Brain microvascular endothelial cell (primary cell): ENCODE measurements at regions not wholly inside any gene's neighbourhood (a gene's known extent, or its start where the extent isn't known, plus 50 kb on each side); places are given as distances from the start of the nearest gene placed in this dataset.

ENCODE experiments used
- DNase-seq: peaks from one replicate; pipeline ENCODE4 v3.0.0-alpha.2; 2020
- H3K27ac ChIP-seq: fragments of 250-450 bp; sonication (Bioruptor Pico); 2 replicates; pipeline ENCODE4 v1.5.1; 2020; ENCODE audit warnings: mild to moderate bottlenecking, moderate library complexity
- H3K27me3 ChIP-seq: fragments of 250-450 bp; sonication (Bioruptor Pico); replicated peaks from 2 replicates; pipeline ENCODE4 v1.5.1; 2020; ENCODE audit warnings: mild to moderate bottlenecking
- H3K36me3 ChIP-seq: fragments of 250-450 bp; sonication (Bioruptor Pico); replicated peaks from 2 replicates; pipeline ENCODE4 v1.5.1; 2020; ENCODE audit warnings: mild to moderate bottlenecking
- H3K4me3 ChIP-seq: 2 replicates; pipeline ENCODE4 v1.5.1; 2011; ENCODE audit warnings: low read depth, mild to moderate bottlenecking, control low read depth, low read length, moderate library complexity
- in situ Hi-C: cut with HindIII; loops from 2 replicates; pipeline ENCODE4 v1.10.0; 2017; ENCODE audit warnings: low sequenced_read_pairs, low pct_ligation_motif_present
- TF ChIP-seq, protein P1 (sequence below): IDR thresholded peaks from 2 replicates; pipeline ENCODE4 v1.5.1; 2011; ENCODE audit warnings: low read depth, mild to moderate bottlenecking, moderate library complexity, low read length, control low read depth, inconsistent platforms; ENCODE audit errors: missing control alignments

DNA sequence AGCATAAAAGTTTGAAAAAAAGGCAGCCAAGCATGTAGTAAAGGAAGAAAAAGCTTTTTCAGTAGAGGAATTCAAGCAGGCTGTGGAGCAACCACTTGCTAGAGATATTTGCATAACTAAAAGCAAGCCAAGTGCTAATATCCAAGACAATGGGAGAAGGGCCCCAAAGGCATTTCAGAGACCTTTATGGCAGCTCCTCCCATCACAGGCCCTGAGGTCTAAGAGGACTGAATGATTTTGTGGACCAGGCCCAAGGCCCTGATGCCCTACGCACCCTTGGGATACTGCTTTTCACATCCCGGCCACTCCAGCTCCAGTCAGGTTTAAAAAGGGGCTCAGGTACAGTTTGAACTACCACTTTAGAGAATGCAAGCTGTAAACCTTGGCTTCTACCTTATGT is 261.7 kb upstream of the SEMA3C start:
- Histone ChIP-seq H3K27me3 (no peaks in the 10 kb centered on the region), H3K27ac (no peak overlapping the region), H3K4me3 (no peak overlapping the region), H3K36me3 (no peaks in the 10 kb centered on the region)
- in situ Hi-C loops, result no loop called here
- TF ChIP-seq, protein P1, sequence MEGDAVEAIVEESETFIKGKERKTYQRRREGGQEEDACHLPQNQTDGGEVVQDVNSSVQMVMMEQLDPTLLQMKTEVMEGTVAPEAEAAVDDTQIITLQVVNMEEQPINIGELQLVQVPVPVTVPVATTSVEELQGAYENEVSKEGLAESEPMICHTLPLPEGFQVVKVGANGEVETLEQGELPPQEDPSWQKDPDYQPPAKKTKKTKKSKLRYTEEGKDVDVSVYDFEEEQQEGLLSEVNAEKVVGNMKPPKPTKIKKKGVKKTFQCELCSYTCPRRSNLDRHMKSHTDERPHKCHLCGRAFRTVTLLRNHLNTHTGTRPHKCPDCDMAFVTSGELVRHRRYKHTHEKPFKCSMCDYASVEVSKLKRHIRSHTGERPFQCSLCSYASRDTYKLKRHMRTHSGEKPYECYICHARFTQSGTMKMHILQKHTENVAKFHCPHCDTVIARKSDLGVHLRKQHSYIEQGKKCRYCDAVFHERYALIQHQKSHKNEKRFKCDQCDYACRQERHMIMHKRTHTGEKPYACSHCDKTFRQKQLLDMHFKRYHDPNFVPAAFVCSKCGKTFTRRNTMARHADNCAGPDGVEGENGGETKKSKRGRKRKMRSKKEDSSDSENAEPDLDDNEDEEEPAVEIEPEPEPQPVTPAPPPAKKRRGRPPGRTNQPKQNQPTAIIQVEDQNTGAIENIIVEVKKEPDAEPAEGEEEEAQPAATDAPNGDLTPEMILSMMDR, result no peak
- DNase-seq, result no peak

GRCh38 chr7:81175275-81175940 is 256.6 kb upstream of the SEMA3C start:
- Histone ChIP-seq H3K4me3 (no peak overlapping the region), H3K27me3 (no peaks in the 10 kb centered on the region), H3K36me3 (no peaks in the 10 kb centered on the region), H3K27ac (no peak overlapping the region)
- no peak for DNase-seq
- TF ChIP-seq, protein P1, result no peak
- in situ Hi-C loops, result no loop called here

DNA sequence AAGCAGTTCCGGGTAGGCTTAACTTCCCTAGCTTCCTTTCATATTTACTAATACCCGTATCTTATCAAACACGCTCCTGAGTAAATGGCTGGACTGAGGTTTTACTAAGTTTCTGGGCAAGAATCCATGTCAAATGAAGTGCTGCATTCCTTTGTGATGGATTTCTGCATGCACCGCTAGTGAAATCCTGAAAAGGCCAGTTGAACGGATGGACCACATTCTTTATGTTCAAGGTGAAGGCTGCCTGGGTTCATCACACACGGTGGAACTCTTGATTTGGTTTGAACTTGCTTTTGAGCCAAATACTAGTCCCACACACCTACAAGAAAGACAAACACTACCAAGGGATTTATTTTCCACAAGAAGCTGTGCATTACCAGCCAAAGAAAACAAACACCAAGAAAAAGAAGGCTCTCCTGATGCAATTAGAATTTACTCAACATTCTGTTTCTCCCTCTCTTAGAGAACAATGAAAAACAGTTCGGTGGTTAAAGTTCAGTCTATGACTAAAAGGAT is 255.0 kb upstream of the SEMA3C start:
- peak; percentile 73 for DNase-seq
- Histone ChIP-seq H3K4me3 (no peak overlapping the region), H3K27me3 (no peaks in the 10 kb centered on the region), H3K36me3 (no peaks in the 10 kb centered on the region), H3K27ac (peak overlapping the region; percentile 28)
- in situ Hi-C loops, result no loop called here
- TF ChIP-seq, protein P1, result no peak

DNA sequence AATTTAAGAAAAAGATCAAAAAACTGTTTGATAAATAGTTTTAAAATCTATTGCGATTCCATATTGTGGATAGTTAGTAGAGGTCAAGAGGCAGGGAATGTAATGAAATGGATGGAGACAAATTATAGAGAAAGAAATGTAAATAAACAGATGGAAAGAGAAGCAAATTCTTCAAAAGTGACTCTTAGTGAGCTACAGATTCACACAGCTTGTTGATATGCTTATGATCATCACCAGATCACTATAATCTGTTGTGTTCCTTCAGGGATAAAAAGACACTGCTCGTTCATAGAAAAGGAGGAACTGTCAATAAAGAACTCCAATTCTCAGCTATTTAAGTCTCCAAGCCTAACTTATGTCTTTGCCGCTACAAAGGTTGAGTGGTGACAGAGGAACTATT is 251.4 kb upstream of the SEMA3C start:
- H3K27ac ChIP-seq, result no peak overlapping the region
- in situ Hi-C loops, result no loop called here
- H3K4me3 ChIP-seq, result no peak overlapping the region
- TF ChIP-seq, protein P1, result no peak
- no peaks in the 10 kb centered on the region for H3K27me3 ChIP-seq
- no peaks in the 10 kb centered on the region for H3K36me3 ChIP-seq
- no peak for DNase-seq

GRCh38 chr7:81167934-81168333 is 249.1 kb upstream of the SEMA3C start:
- H3K4me3 ChIP-seq, result no peak overlapping the region
- in situ Hi-C loops, result no loop called here
- no peak for DNase-seq
- no peak overlapping the region for H3K27ac ChIP-seq
- H3K27me3 ChIP-seq, result no peaks in the 10 kb centered on the region
- H3K36me3 ChIP-seq, result no peaks in the 10 kb centered on the region
- TF ChIP-seq, protein P1, result no peak

- H3K4me3 ChIP-seq, result no peak overlapping the region
- DNase-seq, result no peak
- in situ Hi-C loops, result no loop called here
- no peaks in the 10 kb centered on the region for H3K27me3 ChIP-seq
- no peaks in the 10 kb centered on the region for H3K36me3 ChIP-seq
- TF ChIP-seq, protein P1, result no peak
- H3K27ac ChIP-seq, result no peak overlapping the region
These were observed 246.2 kb upstream of the SEMA3C start for GRCh38 chr7:81165070-81165469.
